OCI-LY3 (cell line): ENCODE measurements at regions not wholly inside any gene's neighbourhood (a gene's known extent, or its start where the extent isn't known, plus 50 kb on each side); places are given as distances from the start of the nearest gene placed in this dataset.
"Not testable (repeated sequence)": the region's sequence is repeated elsewhere in the genome, so short reads cannot be mapped to it uniquely, and the experiment has no call there.

Experiments
- H2AFZ ChIP-seq: fragments of 200-600, 300-600 bp; shearing (Covaris generic); 2 replicates; pipeline ENCODE4 v1.6.0; 2014; ENCODE audit warnings: antibody characterized with exemption, low read depth, low read length
- H3K27ac ChIP-seq: fragments of 200-600, 300-600 bp; sonication (generic); 2 replicates; pipeline ENCODE4 v1.5.1; 2014; ENCODE audit warnings: mild to moderate bottlenecking, low read length, moderate library complexity, mixed read lengths
- H3K27me3 ChIP-seq: fragments of 200-600, 300-600 bp; sonication (generic); 2 replicates; pipeline ENCODE4 v1.6.1; 2014; ENCODE audit warnings: low read depth, low read length, mixed read lengths
- H3K36me3 ChIP-seq: fragments of 200-600, 300-600 bp; sonication (generic); replicated peaks from 2 replicates; pipeline ENCODE3; 2014; ENCODE audit warnings: low read depth, low read length, mixed read lengths
- H3K4me1 ChIP-seq: fragments of 300-600, 200-600 bp; sonication (generic); 2 replicates; pipeline ENCODE4 v1.6.1; 2014; ENCODE audit warnings: low read length, mixed read lengths
- H3K4me2 ChIP-seq: fragments of 200-600, 300-600 bp; sonication (generic); 2 replicates; pipeline ENCODE4 v1.6.1; 2014; ENCODE audit warnings: low read length, mixed read lengths
- H3K4me3 ChIP-seq: fragments of 300-600, 200-600 bp; sonication (generic); 2 replicates; pipeline ENCODE4 v1.5.1; 2014; ENCODE audit warnings: antibody characterized with exemption, mild to moderate bottlenecking, low read length, moderate library complexity
- H3K79me2 ChIP-seq: fragments of 300-600, 200-600 bp; shearing (Covaris generic); 2 replicates; pipeline ENCODE4 v1.6.1; 2014; ENCODE audit warnings: mild to moderate bottlenecking, low read length, mixed read lengths
- H3K9ac ChIP-seq: fragments of 300-600, 200-600 bp; shearing (Covaris generic); 2 replicates; pipeline ENCODE4 v1.6.0; 2014; ENCODE audit warnings: mild to moderate bottlenecking, low read length, moderate library complexity
- H3K9me3 ChIP-seq: fragments of 200-600, 300-600 bp; shearing (Covaris generic); 2 replicates; pipeline ENCODE4 v1.6.1; 2014; ENCODE audit warnings: low read length, mixed read lengths; ENCODE audit not compliant: insufficient read depth
- H4K20me1 ChIP-seq: fragments of 200-600, 300-600 bp; sonication (generic); 2 replicates; pipeline ENCODE4 v1.6.1; 2016; ENCODE audit warnings: low read length, mixed read lengths; ENCODE audit not compliant: insufficient read depth
- EZH2phosphoT487 ChIP-seq: fragments of 200-600 bp; shearing (Covaris generic); IDR thresholded peaks from 2 replicates; pipeline ENCODE4 v1.6.1; 2018; ENCODE audit warnings: antibody characterized with exemption, mixed run types, low read depth
- TF ChIP-seq, protein P1 (sequence below): fragments of 200-600, 300-600 bp; sonication (generic); IDR thresholded peaks from 2 replicates; pipeline ENCODE4 v1.5.1; 2014; ENCODE audit warnings: antibody characterized with exemption, low read length, low read depth

DNA sequence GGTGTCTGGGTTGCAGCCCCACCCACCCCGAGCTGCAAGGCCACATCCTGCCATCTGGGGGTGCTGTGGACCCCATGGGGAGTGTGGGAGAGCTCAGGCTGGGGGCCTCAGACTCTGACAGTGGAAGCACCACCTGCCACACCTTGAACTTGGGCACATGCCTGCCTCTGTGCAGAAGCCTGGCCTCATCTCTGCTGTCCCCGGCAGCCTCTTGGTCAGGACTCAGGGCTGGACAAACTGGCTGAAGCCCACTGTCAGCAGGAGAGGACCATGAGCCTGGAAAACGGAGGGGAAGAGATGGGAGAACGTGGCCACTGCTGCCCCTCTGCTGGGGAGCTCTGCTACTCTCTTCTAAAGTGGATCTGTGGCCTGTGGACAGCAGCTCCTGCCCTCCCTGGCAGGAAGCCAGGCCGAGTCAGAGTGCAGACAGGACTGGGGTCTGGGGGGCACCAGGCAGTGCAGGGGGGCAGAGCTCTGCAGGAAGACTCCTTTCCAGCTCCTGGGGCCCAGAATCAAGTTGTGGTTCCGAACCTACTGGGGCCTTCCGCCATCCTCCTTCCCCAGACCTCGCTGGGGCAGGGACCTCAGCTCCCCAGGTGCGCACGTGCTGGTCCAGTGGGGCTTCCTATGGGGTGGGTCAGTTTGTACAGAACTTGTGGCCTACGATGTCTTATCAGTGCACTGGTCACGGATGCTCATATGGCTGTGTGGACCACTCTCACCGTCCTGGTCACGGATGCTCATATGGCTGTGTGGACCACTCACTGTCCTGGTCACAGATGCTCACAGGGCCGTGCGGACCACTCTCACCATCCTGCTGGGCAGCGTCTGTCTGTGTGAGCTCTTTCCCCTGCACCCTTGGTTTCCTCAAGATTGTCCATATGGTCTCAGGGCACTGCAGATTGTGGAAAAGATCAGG, 207.7 kb downstream of the LAT start:
- Histone ChIP-seq H4K20me1 (no peaks in the 10 kb centered on the region), H3K36me3 (no peaks in the 10 kb centered on the region), H3K4me3 (no peak overlapping the region), H3K4me1 (no peaks in the 10 kb centered on the region), H3K9ac (no peak overlapping the region), H2AFZ (no peak overlapping the region), H3K4me2 (no peak overlapping the region), H3K79me2 (no peaks in the 10 kb centered on the region), H3K27me3 (no peaks in the 10 kb centered on the region), H3K27ac (no peak overlapping the region), H3K9me3 (no peaks in the 10 kb centered on the region)
- TF ChIP-seq, protein P1, sequence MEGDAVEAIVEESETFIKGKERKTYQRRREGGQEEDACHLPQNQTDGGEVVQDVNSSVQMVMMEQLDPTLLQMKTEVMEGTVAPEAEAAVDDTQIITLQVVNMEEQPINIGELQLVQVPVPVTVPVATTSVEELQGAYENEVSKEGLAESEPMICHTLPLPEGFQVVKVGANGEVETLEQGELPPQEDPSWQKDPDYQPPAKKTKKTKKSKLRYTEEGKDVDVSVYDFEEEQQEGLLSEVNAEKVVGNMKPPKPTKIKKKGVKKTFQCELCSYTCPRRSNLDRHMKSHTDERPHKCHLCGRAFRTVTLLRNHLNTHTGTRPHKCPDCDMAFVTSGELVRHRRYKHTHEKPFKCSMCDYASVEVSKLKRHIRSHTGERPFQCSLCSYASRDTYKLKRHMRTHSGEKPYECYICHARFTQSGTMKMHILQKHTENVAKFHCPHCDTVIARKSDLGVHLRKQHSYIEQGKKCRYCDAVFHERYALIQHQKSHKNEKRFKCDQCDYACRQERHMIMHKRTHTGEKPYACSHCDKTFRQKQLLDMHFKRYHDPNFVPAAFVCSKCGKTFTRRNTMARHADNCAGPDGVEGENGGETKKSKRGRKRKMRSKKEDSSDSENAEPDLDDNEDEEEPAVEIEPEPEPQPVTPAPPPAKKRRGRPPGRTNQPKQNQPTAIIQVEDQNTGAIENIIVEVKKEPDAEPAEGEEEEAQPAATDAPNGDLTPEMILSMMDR, result no peak
- no peak for TF ChIP-seq EZH2phosphoT487

DNA sequence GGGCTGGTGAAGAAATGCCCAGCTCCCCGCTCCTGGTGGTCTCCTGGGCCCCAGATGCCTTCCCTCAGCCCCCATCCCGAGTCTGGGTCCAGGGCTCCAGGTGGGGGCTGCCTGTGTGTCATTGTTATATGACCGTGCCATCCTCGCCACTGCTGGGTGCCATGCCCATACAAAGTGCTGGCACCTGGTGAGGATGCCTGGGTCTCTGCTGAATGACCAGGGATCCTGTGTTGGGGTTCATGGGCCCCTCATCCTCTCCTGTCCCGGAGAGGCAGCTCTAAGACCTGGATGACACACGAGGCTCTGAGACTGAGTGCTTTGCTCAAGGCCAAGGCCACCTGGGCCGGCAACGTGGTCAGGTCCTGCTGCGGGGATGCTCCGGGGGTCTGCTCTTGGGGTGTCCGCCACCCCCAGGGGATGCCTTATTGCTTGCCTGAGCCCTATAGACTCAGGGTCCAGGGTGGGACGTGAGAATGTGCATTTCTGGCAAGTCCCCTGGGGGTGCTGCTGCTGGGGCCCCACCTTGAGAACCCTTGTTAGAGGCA, 206.9 kb downstream of the LAT start:
- H3K4me1 ChIP-seq, H3K79me2 ChIP-seq, H3K9me3 ChIP-seq, H3K4me2 ChIP-seq, H3K36me3 ChIP-seq, H3K4me3 ChIP-seq, H3K27me3 ChIP-seq, H4K20me1 ChIP-seq, H2AFZ ChIP-seq, H3K27ac ChIP-seq, H3K9ac ChIP-seq: not testable (repeated sequence)

- not testable (repeated sequence) for H4K20me1 ChIP-seq, H2AFZ ChIP-seq, H3K79me2 ChIP-seq, H3K27ac ChIP-seq, H3K4me1 ChIP-seq, H3K9me3 ChIP-seq, H3K9ac ChIP-seq, H3K36me3 ChIP-seq, H3K4me2 ChIP-seq, H3K4me3 ChIP-seq, H3K27me3 ChIP-seq
Observed at GRCh38 chr16:29190553-29191431, 205.9 kb downstream of the LAT start.

- H3K4me3 ChIP-seq, H3K36me3 ChIP-seq, H3K9me3 ChIP-seq, H4K20me1 ChIP-seq, H3K27ac ChIP-seq, H2AFZ ChIP-seq, H3K4me1 ChIP-seq, H3K79me2 ChIP-seq, H3K27me3 ChIP-seq, H3K9ac ChIP-seq, H3K4me2 ChIP-seq: not testable (repeated sequence)
Observed at GRCh38 chr16:29188806-29189205, 204.0 kb downstream of the LAT start.

DNA sequence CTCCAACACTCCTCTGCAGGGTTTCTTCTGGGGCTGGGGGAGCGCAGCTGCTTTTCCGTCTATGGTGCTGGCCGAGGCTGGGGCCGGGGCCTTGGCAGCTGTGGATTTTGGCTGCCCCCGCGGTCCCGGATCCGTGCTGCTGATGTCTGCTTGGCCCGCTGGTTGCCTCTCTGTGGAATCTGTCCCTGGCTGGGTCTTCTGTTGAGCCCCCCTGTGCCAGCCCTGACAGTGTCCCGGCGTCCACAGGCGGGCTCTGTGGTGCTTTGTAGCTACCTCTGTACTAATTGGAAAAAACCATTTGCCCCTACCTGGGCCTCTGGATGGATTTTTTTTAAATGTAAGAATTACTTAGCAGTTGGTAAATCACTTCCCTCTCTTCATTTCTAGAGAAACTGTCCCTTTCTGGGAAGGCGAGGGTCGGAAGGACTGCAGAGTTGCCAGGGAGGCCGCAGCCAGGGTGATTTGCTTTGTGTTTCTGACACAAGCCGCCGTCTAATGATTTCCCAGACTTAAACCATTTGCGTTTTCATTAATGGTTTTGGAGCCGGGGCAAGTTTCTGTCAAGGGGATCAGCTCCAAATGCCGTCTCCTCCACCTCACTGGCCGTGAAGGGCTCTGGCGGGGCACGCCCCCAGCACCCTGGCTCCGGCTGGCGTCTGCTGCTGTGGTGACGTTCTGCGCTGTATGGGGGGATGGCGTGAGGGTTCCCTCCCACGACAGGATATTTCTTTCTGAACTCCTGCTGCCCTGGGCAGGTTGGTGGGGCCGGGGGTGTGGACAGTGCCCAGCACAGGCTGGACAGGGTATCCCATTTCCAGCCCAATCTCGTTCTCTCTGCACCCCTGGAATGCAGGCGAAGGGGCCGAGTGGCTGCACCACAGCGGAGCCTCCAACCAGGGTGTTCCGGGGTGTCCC, 201.7 kb downstream of the LAT start:
- not testable (repeated sequence) for H3K36me3 ChIP-seq, H3K4me1 ChIP-seq, H3K9me3 ChIP-seq, H3K4me3 ChIP-seq, H3K27ac ChIP-seq, H3K9ac ChIP-seq, H2AFZ ChIP-seq, H4K20me1 ChIP-seq, H3K4me2 ChIP-seq, H3K79me2 ChIP-seq, H3K27me3 ChIP-seq

DNA sequence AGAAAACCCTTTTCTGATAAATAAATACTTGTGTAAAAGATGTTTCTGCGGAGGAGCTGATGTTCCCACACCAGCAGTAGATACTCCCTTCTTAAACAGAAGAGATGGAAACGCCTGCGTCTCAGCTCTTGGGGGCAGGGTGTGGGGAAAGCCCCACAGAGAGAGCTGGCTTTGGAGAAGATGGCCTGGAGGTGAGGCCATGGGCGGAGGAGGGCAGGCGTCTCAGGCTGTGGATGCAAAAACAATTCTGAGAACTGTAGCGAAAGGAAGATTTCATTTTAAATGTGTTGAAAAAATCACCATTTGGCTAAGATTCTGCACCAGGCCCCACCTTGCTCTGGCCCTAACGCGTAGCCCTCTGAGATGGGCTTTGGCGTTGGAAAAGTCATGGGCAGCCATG, 201.0 kb downstream of the LAT start:
- H4K20me1 ChIP-seq, H3K9ac ChIP-seq, H3K4me2 ChIP-seq, H3K36me3 ChIP-seq, H3K4me3 ChIP-seq, H3K27ac ChIP-seq, H3K79me2 ChIP-seq, H3K9me3 ChIP-seq, H2AFZ ChIP-seq, H3K4me1 ChIP-seq, H3K27me3 ChIP-seq: not testable (repeated sequence)

- H3K9me3 ChIP-seq, H2AFZ ChIP-seq, H3K79me2 ChIP-seq, H3K36me3 ChIP-seq, H3K9ac ChIP-seq, H3K4me3 ChIP-seq, H3K27me3 ChIP-seq, H3K4me2 ChIP-seq, H3K27ac ChIP-seq, H4K20me1 ChIP-seq, H3K4me1 ChIP-seq: not testable (repeated sequence)
Observed at GRCh38 chr16:29184738-29185438, 200.0 kb downstream of the LAT start.
